Panc1 (cell line): ENCODE measurements at regions not wholly inside any gene's neighbourhood (a gene's known extent, or its start where the extent isn't known, plus 50 kb on each side); places are given as distances from the start of the nearest gene placed in this dataset.
"Not testable (repeated sequence)": the region's sequence is repeated elsewhere in the genome, so short reads cannot be mapped to it uniquely, and the experiment has no call there.

Experiments
- ATAC-seq: fragments of 200-7000 bp; cut with Tn5 transposase; 2 replicates; pipeline ENCODE4 v1.9.1; 2020; ENCODE audit warnings: mild to moderate bottlenecking, moderate library complexity
- BruUV-seq: library from RNA; stranded (reverse); fragments of 400-500 nt; replicated peaks from 2 replicates; lab custom pipeline; 2021; lab: Mats Ljungman, UMichigan
- CTCF ChIA-PET: fragments of 300-600 bp; sonication (Branson Sonifier 250); formaldehyde crosslinking; loops from one replicate; lab custom pipeline; 2022; ENCODE audit warnings: antibody characterized with exemption; lab: Charles Lee
- POLR2A ChIA-PET: fragments of 300-600 bp; sonication (Branson Sonifier 250); formaldehyde crosslinking; loops from one replicate; lab custom pipeline; 2022; ENCODE audit warnings: antibody characterized with exemption; lab: Charles Lee
- DNase-seq: peaks from one replicate; pipeline ENCODE4 v3.0.0-alpha.2; 2010; ENCODE audit warnings: low read depth, low spot score
- H3K27ac ChIP-seq: 2 replicates; pipeline ENCODE4 v1.5.1; 2011; ENCODE audit warnings: mild to moderate bottlenecking, low read length, inconsistent platforms
- H3K27me3 ChIP-seq: fragments of 200-500 bp; sonication (Bioruptor generic); 2 replicates; pipeline ENCODE4 v1.6.0; 2014; ENCODE audit warnings: low read length, inconsistent platforms; ENCODE audit not compliant: control insufficient read depth, insufficient read depth
- H3K36me3 ChIP-seq: fragments of 200-500 bp; sonication (Bioruptor generic); 2 replicates; pipeline ENCODE4 v1.5.1; 2014; ENCODE audit warnings: inconsistent platforms, mild to moderate bottlenecking, low read length, moderate library complexity; ENCODE audit not compliant: control insufficient read depth, insufficient read depth
- H3K4me1 ChIP-seq: 2 replicates; pipeline ENCODE4 v1.5.1; 2011; ENCODE audit warnings: inconsistent platforms, mild to moderate bottlenecking, low read length, moderate library complexity; ENCODE audit not compliant: control insufficient read depth, insufficient read depth
- H3K4me3 ChIP-seq, 2 experiments: 2 replicates each; pipeline ENCODE4 v1.5.1; 2011 to 2012; ENCODE audit warnings: low read depth in 2 of 2, low read length in 2 of 2, mild to moderate bottlenecking in 2 of 2, inconsistent platforms in 1 of 2, moderate library complexity in 1 of 2
- H3K9me3 ChIP-seq: fragments of 200-500 bp; sonication (Bioruptor generic); 2 replicates; pipeline ENCODE4 v1.5.1; 2014; ENCODE audit warnings: low read depth, mild to moderate bottlenecking, inconsistent platforms, low read length, moderate library complexity; ENCODE audit not compliant: control insufficient read depth, insufficient read depth
- CTCF ChIP-seq: fragments of 450-650 bp; IDR thresholded peaks from 2 replicates; pipeline ENCODE4 v1.5.1; 2017; ENCODE audit warnings: mild to moderate bottlenecking
- POLR2AphosphoS5 ChIP-seq: IDR thresholded peaks from 2 replicates; pipeline ENCODE4 v1.6.1; 2012; ENCODE audit warnings: mild to moderate bottlenecking, low read depth, low read length, moderate library complexity
- SIN3A ChIP-seq: IDR thresholded peaks from 2 replicates; pipeline ENCODE4 v1.6.1; 2012; ENCODE audit warnings: low read depth, mild to moderate bottlenecking, low read length, moderate library complexity, borderline replicate concordance; ENCODE audit not compliant: insufficient read depth
- TCF7L2 ChIP-seq: IDR thresholded peaks from 2 replicates; pipeline ENCODE4 v1.6.1; 2011; ENCODE audit warnings: mild to moderate bottlenecking, low read depth, low read length, inconsistent platforms
- in situ Hi-C: cut with HindIII; loops from 2 replicates; pipeline ENCODE4 v1.10.0; 2016; ENCODE audit warnings: low sequenced_read_pairs, low pct_unique_long_range_greater_than_20kb
- intact Hi-C: fragments of 100-400 bp; cut with micrococcal nuclease; formaldehyde crosslinking; loops from one replicate; pipeline ENCODE4 v1.10.0; 2022; ENCODE audit not compliant: unreplicated experiment
- TF ChIP-seq, protein P1 (sequence below), 2 experiments: IDR thresholded peaks; 2 replicates each; pipeline ENCODE4 v1.6.1; 2011 to 2012; ENCODE audit warnings: low read depth in 2 of 2, control low read depth in 1 of 2, low read length in 1 of 2, mild to moderate bottlenecking in 1 of 2, moderate library complexity in 1 of 2; ENCODE audit not compliant: insufficient read depth in 1 of 2

DNA sequence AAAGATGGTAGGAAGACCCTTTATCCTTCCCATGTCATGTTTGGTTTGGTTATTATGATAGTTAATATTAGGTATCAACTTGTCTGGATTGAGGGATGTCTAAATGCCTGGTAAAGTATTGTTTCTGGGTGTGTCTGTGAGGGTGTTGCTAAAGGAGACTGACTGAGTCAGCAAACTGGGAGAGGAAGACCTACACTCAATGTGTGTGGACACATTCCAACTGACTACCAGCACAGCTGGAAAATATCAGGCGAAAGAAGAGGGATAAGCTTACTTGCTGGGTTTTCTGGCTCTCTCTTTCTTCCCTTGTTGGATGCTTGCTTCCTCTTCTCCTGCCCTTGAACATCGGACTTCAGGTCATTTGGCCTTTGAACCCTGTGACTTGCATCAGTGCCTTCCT lies 1227.6 kb upstream of the EPHA6 start:
- no peak for TF ChIP-seq SIN3A
- TF ChIP-seq POLR2AphosphoS5: no peak
- TF ChIP-seq TCF7L2: no peak
- TF ChIP-seq, protein P1, sequence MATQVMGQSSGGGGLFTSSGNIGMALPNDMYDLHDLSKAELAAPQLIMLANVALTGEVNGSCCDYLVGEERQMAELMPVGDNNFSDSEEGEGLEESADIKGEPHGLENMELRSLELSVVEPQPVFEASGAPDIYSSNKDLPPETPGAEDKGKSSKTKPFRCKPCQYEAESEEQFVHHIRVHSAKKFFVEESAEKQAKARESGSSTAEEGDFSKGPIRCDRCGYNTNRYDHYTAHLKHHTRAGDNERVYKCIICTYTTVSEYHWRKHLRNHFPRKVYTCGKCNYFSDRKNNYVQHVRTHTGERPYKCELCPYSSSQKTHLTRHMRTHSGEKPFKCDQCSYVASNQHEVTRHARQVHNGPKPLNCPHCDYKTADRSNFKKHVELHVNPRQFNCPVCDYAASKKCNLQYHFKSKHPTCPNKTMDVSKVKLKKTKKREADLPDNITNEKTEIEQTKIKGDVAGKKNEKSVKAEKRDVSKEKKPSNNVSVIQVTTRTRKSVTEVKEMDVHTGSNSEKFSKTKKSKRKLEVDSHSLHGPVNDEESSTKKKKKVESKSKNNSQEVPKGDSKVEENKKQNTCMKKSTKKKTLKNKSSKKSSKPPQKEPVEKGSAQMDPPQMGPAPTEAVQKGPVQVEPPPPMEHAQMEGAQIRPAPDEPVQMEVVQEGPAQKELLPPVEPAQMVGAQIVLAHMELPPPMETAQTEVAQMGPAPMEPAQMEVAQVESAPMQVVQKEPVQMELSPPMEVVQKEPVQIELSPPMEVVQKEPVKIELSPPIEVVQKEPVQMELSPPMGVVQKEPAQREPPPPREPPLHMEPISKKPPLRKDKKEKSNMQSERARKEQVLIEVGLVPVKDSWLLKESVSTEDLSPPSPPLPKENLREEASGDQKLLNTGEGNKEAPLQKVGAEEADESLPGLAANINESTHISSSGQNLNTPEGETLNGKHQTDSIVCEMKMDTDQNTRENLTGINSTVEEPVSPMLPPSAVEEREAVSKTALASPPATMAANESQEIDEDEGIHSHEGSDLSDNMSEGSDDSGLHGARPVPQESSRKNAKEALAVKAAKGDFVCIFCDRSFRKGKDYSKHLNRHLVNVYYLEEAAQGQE (IDR thresholded peaks at IDR 0.05; ENCODE audit: insufficient read depth in 1 of 2, low read depth in 2 of 2, low read length in 1 of 2): no peak
- no peak for TF ChIP-seq CTCF
- Histone ChIP-seq H3K27ac (no peak overlapping the region), H3K27me3 (no peaks in the 10 kb centered on the region), H3K9me3 (no peaks in the 10 kb centered on the region), H3K4me3 (no peak overlapping the region), H3K4me1 (no peaks in the 10 kb centered on the region), H3K36me3 (no peaks in the 10 kb centered on the region)
- in situ Hi-C loops (no loop called here), intact Hi-C loops (no loop called here)
- ATAC-seq (no peak), DNase-seq (no peak)
- CTCF ChIA-PET: no interaction called here
- POLR2A ChIA-PET: no interaction called here
- no TSS peak for BruUV-seq

GRCh38 chr3:95587641-95588040 lies 1226.8 kb upstream of the EPHA6 start:
- intact Hi-C loops, BruUV-seq: not testable (repeated sequence)

DNA sequence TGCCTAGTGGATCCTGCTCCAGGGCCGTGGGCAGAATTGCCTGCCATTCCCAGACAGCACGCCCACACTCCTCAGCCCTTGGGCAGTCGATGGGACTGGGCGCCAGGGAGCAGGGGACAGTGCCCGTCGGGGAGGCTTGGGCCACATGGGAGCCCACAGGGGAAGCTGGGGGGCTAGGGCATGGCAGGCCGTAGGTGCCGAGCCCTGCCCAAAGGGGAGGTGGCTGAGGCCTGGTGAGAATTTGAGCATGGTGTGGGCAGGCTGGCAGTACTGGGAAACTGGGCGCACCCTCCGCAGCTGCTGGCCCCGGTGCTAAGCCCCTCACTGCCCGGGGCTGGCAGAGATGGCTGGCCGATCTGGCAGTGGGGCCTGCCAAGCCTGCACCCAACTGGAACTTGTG lies 1225.9 kb upstream of the EPHA6 start:
- Histone ChIP-seq H3K4me3 (no peak overlapping the region), H3K27ac (no peak overlapping the region), H3K36me3 (no peaks in the 10 kb centered on the region), H3K4me1 (no peaks in the 10 kb centered on the region), H3K27me3 (no peaks in the 10 kb centered on the region), H3K9me3 (no peaks in the 10 kb centered on the region)
- intact Hi-C loops (no loop called here), in situ Hi-C loops (no loop called here)
- BruUV-seq: no TSS peak
- TF ChIP-seq SIN3A (no peak), TCF7L2 (no peak), CTCF (no peak), POLR2AphosphoS5 (no peak)
- TF ChIP-seq, protein P1 (IDR thresholded peaks at IDR 0.05; ENCODE audit: insufficient read depth in 1 of 2, low read depth in 2 of 2, low read length in 1 of 2): no peak
- no peak for ATAC-seq
- no peak for DNase-seq
- ChIA-PET CTCF (no interaction called here), POLR2A (no interaction called here)

More at GRCh38 chr3:95587641-95588040, 1226.8 kb upstream of the EPHA6 start:
- H3K36me3 ChIP-seq, CTCF ChIA-PET, H3K4me1 ChIP-seq, in situ Hi-C loops, H3K9me3 ChIP-seq, H3K27ac ChIP-seq, DNase-seq, H3K27me3 ChIP-seq, ATAC-seq, POLR2A ChIA-PET: not testable (repeated sequence)
- peak overlapping the region in 1 of 2 experiments; percentile 27; a peak in 1 of 4 replicates for H3K4me3 ChIP-seq
